B cell (primary cell): ENCODE measurements at regions not wholly inside any gene's neighbourhood (a gene's known extent, or its start where the extent isn't known, plus 50 kb on each side); places are given as distances from the start of the nearest gene placed in this dataset.
A peak's percentile ranks its signal among the peaks of the same experiment; 100 is the strongest.
"Not testable (repeated sequence)": the region's sequence is repeated elsewhere in the genome, so short reads cannot be mapped to it uniquely, and the experiment has no call there.

Source experiments
- ATAC-seq: fragments of 200-7000 bp; cut with Tn5 transposase; one replicate; pipeline ENCODE4 v1.10.0; 2021; ENCODE audit warnings: low read depth, mild to moderate bottlenecking, moderate number of reproducible peaks, moderate library complexity
- CTCF ChIA-PET: fragments of 350-600 bp; sonication (Branson Sonifier 250); formaldehyde crosslinking; loops from one replicate; lab custom pipeline; 2021; ENCODE audit warnings: antibody characterized with exemption, inconsistent platforms; lab: Charles Lee
- POLR2A ChIA-PET: fragments of 350-600 bp; sonication (Branson Sonifier 250); formaldehyde crosslinking; loops from one replicate; lab custom pipeline; 2021; ENCODE audit warnings: antibody characterized with exemption; lab: Charles Lee
- DNase-seq: peaks from one replicate; pipeline ENCODE4 v3.0.0; 2013
- H2AFZ ChIP-seq: 2 replicates; pipeline ENCODE4 v1.6.1; 2012; ENCODE audit warnings: mild to moderate bottlenecking, low read depth, low read length; ENCODE audit not compliant: insufficient read depth, poor library complexity, severe bottlenecking
- H3K27ac ChIP-seq, 2 donors: 1 replicate in 1 of 2; 2 replicates in 1 of 2; pipeline ENCODE4 v1.5.1; 2012 to 2013; ENCODE audit warnings: low read length in 2 of 2, mild to moderate bottlenecking in 2 of 2, moderate library complexity in 1 of 2
- H3K27me3 ChIP-seq, 4 experiments: fragments of 200-600 bp in 1 of 4; sonication (generic) in 1 of 4; replicated peaks in 1 of 4; 1 replicate in 2 of 4; 2 replicates in 2 of 4; pipeline versions ENCODE4 v1.6.1 to v1.7.0; 2013 to 2016; ENCODE audit warnings: low read length in 3 of 4, mild to moderate bottlenecking in 2 of 4, mixed read lengths in 1 of 4, moderate library complexity in 1 of 4; ENCODE audit not compliant: insufficient read depth in 4 of 4, control insufficient read depth in 3 of 4; ENCODE audit errors: control extremely low read depth in 1 of 4
- H3K36me3 ChIP-seq, 2 experiments: replicated peaks in 1 of 2; 1 replicate in 1 of 2; 2 replicates in 1 of 2; pipeline versions ENCODE4 v1.6.1 to v1.7.1; 2013; ENCODE audit warnings: low read length in 1 of 2; ENCODE audit not compliant: insufficient read depth in 2 of 2, control insufficient read depth in 1 of 2; ENCODE audit errors: control extremely low read depth in 1 of 2, extremely low read depth in 1 of 2
- H3K4me1 ChIP-seq, 2 donors: fragments of 200-600 bp in 1 of 2; sonication (generic) in 1 of 2; 1 replicate in 1 of 2; 2 replicates in 1 of 2; pipeline versions ENCODE4 v1.5.1 to v1.6.1; 2013 to 2017; ENCODE audit warnings: low read length in 2 of 2; ENCODE audit not compliant: control insufficient read depth in 2 of 2, insufficient read depth in 2 of 2
- H3K4me2 ChIP-seq: replicated peaks from 2 replicates; pipeline ENCODE3; 2012; ENCODE audit warnings: mild to moderate bottlenecking, low read depth, low read length; ENCODE audit not compliant: poor library complexity, severe bottlenecking
- H3K4me3 ChIP-seq, 5 experiments: fragments of 200-600 bp in 1 of 5; sonication (generic) in 1 of 5; 1 replicate in 3 of 5; 2 replicates in 2 of 5; pipeline versions ENCODE4 v1.5.1 to v1.7.0; 2011 to 2016; ENCODE audit warnings: low read length in 4 of 5, mild to moderate bottlenecking in 4 of 5, low read depth in 2 of 5, control low read depth in 1 of 5, moderate library complexity in 1 of 5; ENCODE audit not compliant: insufficient read depth in 1 of 5; ENCODE audit errors: control extremely low read depth in 1 of 5, extremely low read depth in 1 of 5
- H3K79me2 ChIP-seq: fragments of 200-600 bp; sonication (generic); one replicate; pipeline ENCODE4 v1.6.0; 2016; ENCODE audit warnings: low read length; ENCODE audit not compliant: control insufficient read depth, insufficient read depth
- H3K9ac ChIP-seq: fragments of 200-600 bp; sonication (generic); 2 replicates; pipeline ENCODE4 v1.6.1; 2017; ENCODE audit warnings: mild to moderate bottlenecking, low read length, moderate library complexity
- H3K9me3 ChIP-seq, 3 donors: one replicate each; pipeline versions ENCODE4 v1.6.1 to v1.7.1; 2013; ENCODE audit warnings: low read length in 2 of 3; ENCODE audit not compliant: control insufficient read depth in 2 of 3, insufficient read depth in 1 of 3; ENCODE audit errors: control extremely low read depth in 1 of 3
- H4K20me1 ChIP-seq: 2 replicates; pipeline ENCODE4 v1.6.0; 2012; ENCODE audit warnings: mild to moderate bottlenecking, low read length; ENCODE audit not compliant: insufficient read depth, control insufficient read depth, poor library complexity, severe bottlenecking
- H3K27ac Mint-ChIP-seq: one replicate; pipeline ENCODE4 v1.8.0; 2021; ENCODE audit warnings: mixed read lengths
- H3K27me3 Mint-ChIP-seq: one replicate; pipeline ENCODE4 v1.8.0; 2021; ENCODE audit warnings: mixed read lengths
- H3K4me1 Mint-ChIP-seq: one replicate; pipeline ENCODE4 v1.8.0; 2021; ENCODE audit warnings: mixed read lengths
- H3K4me3 Mint-ChIP-seq: one replicate; pipeline ENCODE4 v1.8.0; 2021; ENCODE audit warnings: mixed read lengths
- H3K9me3 Mint-ChIP-seq: one replicate; pipeline ENCODE4 v1.8.0; 2022; ENCODE audit warnings: mixed read lengths; ENCODE audit not compliant: insufficient read depth
- EZH2 ChIP-seq: IDR thresholded peaks from 2 replicates; pipeline ENCODE4 v1.6.1; 2012; ENCODE audit warnings: borderline replicate concordance, low read depth, mild to moderate bottlenecking, moderate library complexity, low read length; ENCODE audit not compliant: insufficient read depth, poor library complexity, severe bottlenecking
- WGBS: methylation state at CpG from one replicate; pipeline ENCODE4 v1.1.5; 2013; ENCODE audit warnings: missing lambda C conversion rate; ENCODE audit not compliant: insufficient coverage; 5-methylcytosine and 5-hydroxymethylcytosine counted together
- intact Hi-C: fragments of 100-400 bp; cut with micrococcal nuclease; formaldehyde crosslinking; loops from one replicate; pipeline ENCODE4 v1.10.0; 2022
- TF ChIP-seq, protein P1 (sequence below): fragments of 200-600 bp; IDR thresholded peaks from one replicate; pipeline ENCODE4 v1.8.0; 2022; ENCODE audit warnings: antibody characterized with exemption, mild to moderate bottlenecking

DNA sequence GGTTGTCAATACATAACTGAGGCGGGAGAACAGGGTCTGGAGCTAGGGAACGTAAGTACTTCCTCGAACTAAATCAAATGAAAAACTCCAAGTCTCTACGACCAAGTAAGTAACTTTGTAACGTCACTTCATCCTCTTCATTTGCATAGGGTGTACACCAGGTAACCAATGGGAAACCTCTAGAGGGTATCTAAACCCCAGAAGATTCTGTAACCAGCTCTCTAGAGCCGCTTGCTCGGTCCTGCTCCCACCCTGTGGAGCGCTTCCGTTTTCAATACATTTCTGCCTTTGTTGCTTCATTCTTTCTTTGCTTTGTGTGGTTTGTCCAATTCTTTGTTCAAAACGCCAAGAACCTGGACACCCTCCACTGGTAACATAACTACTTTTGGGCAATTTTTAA is 133.5 kb upstream of the TMEM170B start:
- no peaks in the 10 kb centered on the region for H3K9me3 Mint-ChIP-seq
- peak overlapping the region; percentile 59 for H3K4me2 ChIP-seq
- DNase-seq (peak; percentile 39), ATAC-seq (peak; percentile 84)
- peaks cover 42% of the 10 kb centered on the region for H3K4me1 Mint-ChIP-seq
- no peaks in the 10 kb centered on the region for H3K36me3 ChIP-seq
- intact Hi-C loops: loop anchor here (2.0 kb wide), 1 partner anchor 21 kb away; no protein-coding TSS in a partner anchor
- no peaks in the 10 kb centered on the region for H3K27me3 Mint-ChIP-seq
- peaks cover 0 to 7% (median 0%) of the 10 kb centered on the region in 3 donors for H3K9me3 ChIP-seq
- H3K9ac ChIP-seq: no peak overlapping the region
- no peaks in the 10 kb centered on the region for H3K27me3 ChIP-seq
- ChIA-PET CTCF (interaction anchor here (1.0 kb wide), 2 partner anchors 19 to 22 kb away, joined by 3 read pairs; no protein-coding TSS in a partner anchor), POLR2A (interaction anchor here (0.7 kb wide), 1 partner anchor 311 kb away, joined by 4 read pairs; no protein-coding TSS in a partner anchor)
- H3K27ac Mint-ChIP-seq: peak overlapping the region; percentile 81
- peak overlapping the region; percentile 6 for H2AFZ ChIP-seq
- peaks cover 36% of the 10 kb centered on the region in 2 donors for H3K4me1 ChIP-seq
- peak overlapping the region; percentile 69 for H3K4me3 Mint-ChIP-seq
- WGBS: 68% methylated on average over 4 of the region's 10 CpGs
- H3K79me2 ChIP-seq: no peaks in the 10 kb centered on the region
- TF ChIP-seq EZH2: no peak
- TF ChIP-seq, protein P1, sequence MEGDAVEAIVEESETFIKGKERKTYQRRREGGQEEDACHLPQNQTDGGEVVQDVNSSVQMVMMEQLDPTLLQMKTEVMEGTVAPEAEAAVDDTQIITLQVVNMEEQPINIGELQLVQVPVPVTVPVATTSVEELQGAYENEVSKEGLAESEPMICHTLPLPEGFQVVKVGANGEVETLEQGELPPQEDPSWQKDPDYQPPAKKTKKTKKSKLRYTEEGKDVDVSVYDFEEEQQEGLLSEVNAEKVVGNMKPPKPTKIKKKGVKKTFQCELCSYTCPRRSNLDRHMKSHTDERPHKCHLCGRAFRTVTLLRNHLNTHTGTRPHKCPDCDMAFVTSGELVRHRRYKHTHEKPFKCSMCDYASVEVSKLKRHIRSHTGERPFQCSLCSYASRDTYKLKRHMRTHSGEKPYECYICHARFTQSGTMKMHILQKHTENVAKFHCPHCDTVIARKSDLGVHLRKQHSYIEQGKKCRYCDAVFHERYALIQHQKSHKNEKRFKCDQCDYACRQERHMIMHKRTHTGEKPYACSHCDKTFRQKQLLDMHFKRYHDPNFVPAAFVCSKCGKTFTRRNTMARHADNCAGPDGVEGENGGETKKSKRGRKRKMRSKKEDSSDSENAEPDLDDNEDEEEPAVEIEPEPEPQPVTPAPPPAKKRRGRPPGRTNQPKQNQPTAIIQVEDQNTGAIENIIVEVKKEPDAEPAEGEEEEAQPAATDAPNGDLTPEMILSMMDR: no peak
- H4K20me1 ChIP-seq: no peaks in the 10 kb centered on the region
- peak overlapping the region; percentile 59 to 60 for H3K27ac ChIP-seq
- H3K4me3 ChIP-seq: peak overlapping the region in 1 of 5 experiments; percentile 9

DNA sequence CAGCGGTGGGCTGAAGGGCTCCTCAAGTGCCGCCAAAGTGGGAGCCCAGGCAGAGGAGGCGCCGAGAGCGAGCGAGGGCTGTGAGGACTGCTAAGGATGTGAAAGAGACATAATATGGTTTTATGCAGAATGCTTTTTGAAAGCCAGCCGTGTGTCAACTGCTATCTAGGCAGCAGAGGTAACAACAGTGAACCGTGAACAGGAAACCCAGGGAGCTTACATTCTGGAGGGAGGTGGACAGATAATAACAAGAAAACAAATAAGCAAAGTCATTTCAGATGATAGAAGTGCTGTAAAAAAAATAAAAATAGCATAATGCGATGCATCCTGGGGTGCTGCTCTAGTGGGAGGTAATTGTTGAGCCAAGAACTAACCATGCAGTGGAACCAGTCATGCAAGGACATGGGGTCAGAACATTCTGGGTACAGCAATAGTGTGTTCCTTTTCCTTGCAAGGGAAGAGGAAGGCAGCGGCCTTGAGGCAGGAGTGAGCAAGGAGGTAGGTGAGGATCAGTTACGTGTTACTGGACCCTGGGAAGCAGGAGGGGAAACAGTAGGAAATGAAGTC is 134.4 kb upstream of the TMEM170B start:
- Histone ChIP-seq H3K27me3 (no peaks in the 10 kb centered on the region), H3K36me3 (no peaks in the 10 kb centered on the region), H3K4me1 (peaks cover 36 to 37% of the 10 kb centered on the region in 2 donors), H3K4me3 (no peak overlapping the region), H4K20me1 (no peaks in the 10 kb centered on the region), H3K9ac (no peak overlapping the region), H3K79me2 (no peaks in the 10 kb centered on the region), H2AFZ (peak overlapping the region; percentile 6), H3K9me3 (peaks cover 0 to 7% (median 0%) of the 10 kb centered on the region in 3 donors), H3K4me2 (peak overlapping the region; percentile 59), H3K27ac (peak overlapping the region; percentile 59 to 60)
- H3K27ac Mint-ChIP-seq: peak overlapping the region; percentile 66
- peaks cover 42% of the 10 kb centered on the region for H3K4me1 Mint-ChIP-seq
- TF ChIP-seq, protein P1: no peak
- no peak for TF ChIP-seq EZH2
- H3K4me3 Mint-ChIP-seq: peak overlapping the region; percentile 69
- CTCF ChIA-PET: interaction anchor here (1.4 kb wide), 2 partner anchors 93 to 94 kb away, joined by 3 read pairs; no protein-coding TSS in a partner anchor
- H3K9me3 Mint-ChIP-seq: no peaks in the 10 kb centered on the region
- POLR2A ChIA-PET: no interaction called here
- ATAC-seq (peak; percentile 35), DNase-seq (no peak)
- intact Hi-C loops: no loop called here
- WGBS: 57% methylated on average over 8 of the region's 11 CpGs
- no peaks in the 10 kb centered on the region for H3K27me3 Mint-ChIP-seq

GRCh38 chr6:11402581-11402980 is 135.0 kb upstream of the TMEM170B start:
- H3K27me3 ChIP-seq, H3K4me3 ChIP-seq, ATAC-seq, H3K9me3 ChIP-seq, H3K9me3 Mint-ChIP-seq, H3K36me3 ChIP-seq, POLR2A ChIA-PET, H3K9ac ChIP-seq, H3K4me3 Mint-ChIP-seq, intact Hi-C loops, H3K27me3 Mint-ChIP-seq, H3K79me2 ChIP-seq, DNase-seq, H4K20me1 ChIP-seq, H2AFZ ChIP-seq, H3K4me2 ChIP-seq, H3K27ac Mint-ChIP-seq: not testable (repeated sequence)
- Histone ChIP-seq H3K4me1 (peaks cover 41 to 42% of the 10 kb centered on the region in 2 donors), H3K27ac (peak overlapping the region in 1 of 2 donors; percentile 59)
- CTCF ChIA-PET: interaction anchor here (0.6 to 1.4 kb wide), 3 partner anchors 93 to 601 kb away, joined by 3 read pairs; no protein-coding TSS in a partner anchor
- WGBS: 99% methylated on average over 22 of the region's 36 CpGs
- peaks cover 47% of the 10 kb centered on the region for H3K4me1 Mint-ChIP-seq
